GM13977 (cell line): ENCODE measurements at regions not wholly inside any gene's neighbourhood (a gene's known extent, or its start where the extent isn't known, plus 50 kb on each side); places are given as distances from the start of the nearest gene placed in this dataset.
"Not testable (repeated sequence)": the region's sequence is repeated elsewhere in the genome, so short reads cannot be mapped to it uniquely, and the experiment has no call there.

Source experiments
- DNase-seq: peaks from one replicate; pipeline ENCODE4 v3.0.0; 2012; ENCODE audit warnings: low spot score
- in situ Hi-C: fragments of 300-500 bp; cut with MboI; formaldehyde crosslinking; loops from one replicate; pipeline ENCODE4 v1.12.0; 2022; ENCODE audit warnings: low sequenced_read_pairs, low pct_unique_long_range_greater_than_20kb, mixed read lengths, inconsistent platforms; ENCODE audit not compliant: unreplicated experiment
- TF ChIP-seq, protein P1 (sequence below): IDR thresholded peaks from 2 replicates; pipeline ENCODE4 v1.5.1; 2012; ENCODE audit warnings: mild to moderate bottlenecking, control low read depth; ENCODE audit not compliant: insufficient read depth; ENCODE audit errors: extremely low read depth, missing control alignments

DNA sequence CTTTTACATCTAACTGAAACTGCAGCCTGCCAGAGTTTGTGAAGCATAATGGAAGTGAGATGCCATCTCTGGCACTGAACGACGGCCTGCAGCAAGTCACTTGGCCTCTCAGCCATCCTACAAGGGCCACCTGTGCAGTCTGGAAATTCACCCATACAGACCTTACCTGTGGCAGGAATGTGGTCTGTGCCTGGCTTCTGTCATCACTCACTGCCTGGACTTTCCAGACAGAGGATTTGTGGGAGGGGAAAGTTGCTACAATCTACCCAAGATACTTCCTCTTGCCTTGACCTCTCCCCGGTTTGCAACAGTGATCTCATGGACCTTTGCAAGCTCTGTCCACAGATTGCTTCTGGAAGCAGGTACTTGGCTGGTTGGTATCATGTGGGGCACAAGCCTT is 58.4 kb upstream of the ATP1B1 start:
- TF ChIP-seq, protein P1, sequence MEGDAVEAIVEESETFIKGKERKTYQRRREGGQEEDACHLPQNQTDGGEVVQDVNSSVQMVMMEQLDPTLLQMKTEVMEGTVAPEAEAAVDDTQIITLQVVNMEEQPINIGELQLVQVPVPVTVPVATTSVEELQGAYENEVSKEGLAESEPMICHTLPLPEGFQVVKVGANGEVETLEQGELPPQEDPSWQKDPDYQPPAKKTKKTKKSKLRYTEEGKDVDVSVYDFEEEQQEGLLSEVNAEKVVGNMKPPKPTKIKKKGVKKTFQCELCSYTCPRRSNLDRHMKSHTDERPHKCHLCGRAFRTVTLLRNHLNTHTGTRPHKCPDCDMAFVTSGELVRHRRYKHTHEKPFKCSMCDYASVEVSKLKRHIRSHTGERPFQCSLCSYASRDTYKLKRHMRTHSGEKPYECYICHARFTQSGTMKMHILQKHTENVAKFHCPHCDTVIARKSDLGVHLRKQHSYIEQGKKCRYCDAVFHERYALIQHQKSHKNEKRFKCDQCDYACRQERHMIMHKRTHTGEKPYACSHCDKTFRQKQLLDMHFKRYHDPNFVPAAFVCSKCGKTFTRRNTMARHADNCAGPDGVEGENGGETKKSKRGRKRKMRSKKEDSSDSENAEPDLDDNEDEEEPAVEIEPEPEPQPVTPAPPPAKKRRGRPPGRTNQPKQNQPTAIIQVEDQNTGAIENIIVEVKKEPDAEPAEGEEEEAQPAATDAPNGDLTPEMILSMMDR = no peak
- in situ Hi-C loops = no loop called here
- no peak for DNase-seq

DNA sequence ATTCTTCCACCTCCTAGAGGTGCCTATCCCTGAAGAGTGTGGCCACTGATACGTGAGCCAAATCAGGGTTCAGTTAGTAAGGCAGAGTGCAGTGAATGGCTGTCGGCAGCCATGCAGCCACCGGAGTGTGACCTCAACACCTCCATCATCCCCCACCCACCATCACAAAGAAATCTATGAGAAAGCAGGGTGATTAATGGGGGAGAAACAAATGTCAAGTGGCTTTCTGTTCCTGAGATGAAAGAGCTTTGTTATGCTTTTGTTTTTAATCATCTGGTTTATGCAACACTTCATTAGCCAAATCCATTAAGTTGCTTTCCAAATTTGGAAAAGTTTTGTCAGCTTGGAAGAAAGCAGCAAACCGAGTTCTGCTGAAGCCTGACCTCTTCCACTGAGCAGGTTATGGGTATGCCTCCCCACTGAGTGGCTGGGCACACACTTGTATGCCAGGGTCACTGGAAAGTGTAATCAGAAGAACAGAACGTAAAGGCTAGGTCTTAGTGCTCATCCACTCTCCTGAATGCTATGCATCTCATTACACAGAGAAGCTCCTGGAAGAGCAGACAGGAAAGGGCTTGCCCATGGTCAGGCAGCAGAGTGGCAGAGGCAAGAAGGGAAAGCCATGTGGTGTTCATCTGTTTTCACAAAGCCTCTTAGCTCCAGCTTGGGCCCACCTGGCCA is 57.1 kb upstream of the ATP1B1 start:
- in situ Hi-C loops = no loop called here
- DNase-seq = no peak
- TF ChIP-seq, protein P1 = no peak

DNA sequence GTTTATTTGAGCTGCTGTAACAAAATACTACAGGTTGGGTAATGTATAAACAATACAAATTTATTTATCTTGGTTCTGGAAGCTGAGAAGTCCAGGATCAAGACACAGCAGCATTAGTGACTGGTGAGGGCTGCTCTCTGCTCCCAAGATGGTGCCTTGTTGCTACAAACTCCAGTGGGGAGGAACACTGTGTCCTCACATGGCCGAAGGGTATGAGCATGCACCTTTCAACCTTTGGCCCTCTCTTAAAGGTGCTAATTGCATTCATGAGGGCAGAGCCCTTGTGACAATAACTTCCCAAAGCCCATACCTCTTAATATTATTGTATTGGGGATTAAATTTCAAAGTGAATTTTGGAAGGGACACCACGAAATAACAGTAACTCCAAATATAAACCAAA is 55.3 kb upstream of the ATP1B1 start:
- no peak for DNase-seq
- in situ Hi-C loops = no loop called here
- TF ChIP-seq, protein P1 = no peak

DNA sequence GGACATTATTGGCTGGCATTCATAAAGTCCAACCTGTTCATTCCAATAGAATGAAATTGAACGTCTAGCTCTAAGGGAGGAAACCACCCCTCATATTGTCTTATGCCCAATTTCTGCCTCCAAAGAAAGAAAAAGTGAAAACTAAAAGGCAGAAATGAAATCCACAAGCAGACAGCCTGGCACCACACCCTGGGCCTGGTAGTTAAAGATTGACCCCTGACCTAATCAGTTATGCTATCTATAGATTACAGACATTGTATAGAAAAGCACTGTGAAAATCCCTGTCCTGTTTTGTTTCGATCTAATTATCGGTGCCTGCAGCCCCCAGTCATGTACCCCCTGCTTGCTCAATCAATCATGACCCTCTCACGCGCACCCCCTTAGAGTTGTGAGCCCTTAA is 54.3 kb upstream of the ATP1B1 start:
- in situ Hi-C loops, DNase-seq: not testable (repeated sequence)

DNA sequence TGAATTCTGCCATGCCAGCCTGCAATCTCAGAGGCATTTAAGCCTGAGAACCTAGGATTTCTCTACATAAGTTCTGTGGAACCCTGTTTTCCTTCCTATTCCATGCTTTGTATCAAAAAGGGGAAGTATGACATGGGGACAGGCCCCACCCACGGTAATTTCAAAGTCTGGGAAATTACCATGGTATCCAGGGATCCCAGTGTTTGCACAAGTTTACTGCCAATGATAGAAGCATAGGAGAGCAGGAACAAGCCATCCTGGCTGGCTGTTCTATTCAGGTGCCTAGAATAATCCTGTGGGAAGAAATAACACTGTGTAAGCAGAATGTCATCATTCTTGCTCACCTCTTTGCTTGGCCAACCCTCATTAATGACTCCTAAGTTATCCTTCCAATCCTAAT is 53.8 kb upstream of the ATP1B1 start:
- no peak for DNase-seq
- TF ChIP-seq, protein P1 = no peak
- in situ Hi-C loops = no loop called here

DNA sequence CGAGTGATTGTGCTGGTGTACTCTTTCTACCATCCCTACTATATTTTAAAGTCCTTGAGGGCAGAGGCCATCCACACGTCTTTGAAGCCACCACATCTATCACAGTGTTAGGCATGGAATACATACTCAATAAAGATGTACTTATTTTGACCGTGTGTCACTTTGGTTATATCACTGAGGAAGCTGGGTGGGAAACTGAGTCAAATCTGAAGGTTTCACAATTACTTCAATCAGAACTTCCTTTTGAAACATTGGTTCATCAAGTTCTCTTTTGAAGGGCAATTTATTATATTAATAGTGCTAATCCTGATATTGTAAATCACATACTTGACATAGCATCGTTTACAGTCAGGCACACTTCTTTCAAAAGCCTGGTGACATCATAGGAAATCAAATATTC is 53.3 kb upstream of the ATP1B1 start:
- in situ Hi-C loops = no loop called here
- no peak for DNase-seq
- TF ChIP-seq, protein P1 = no peak
